Endothelial cell of umbilical vein (primary cell): ENCODE measurements at regions not wholly inside any gene's neighbourhood (a gene's known extent, or its start where the extent isn't known, plus 50 kb on each side); places are given as distances from the start of the nearest gene placed in this dataset.

Experiments used
- CTCF ChIP-seq, 2 donors: IDR thresholded peaks; 1 replicate in 1 of 2; 2 replicates in 1 of 2; pipeline ENCODE4 v1.5.1; 2011; ENCODE audit warnings: low read length in 2 of 2, mild to moderate bottlenecking in 2 of 2, moderate library complexity in 2 of 2, control low read depth in 1 of 2, inconsistent platforms in 1 of 2, low read depth in 1 of 2; ENCODE audit not compliant: insufficient read depth in 1 of 2; ENCODE audit errors: extremely low read depth in 1 of 2
- POLR2A ChIP-seq: IDR thresholded peaks from 2 replicates; pipeline ENCODE4 v1.6.1; 2012; ENCODE audit warnings: low read depth, mild to moderate bottlenecking, control low read depth, low read length

GRCh38 chr5:13244151-13244550 lies 700.3 kb downstream of the DNAH5 start:
- TF ChIP-seq POLR2A (no peak), CTCF (IDR thresholded peaks at IDR 0.05; ENCODE audit: extremely low read depth in 1 of 2, insufficient read depth in 1 of 2, low read depth in 1 of 2, low read length in 2 of 2) (no peak)
